CD14-positive monocyte (primary cell): ENCODE measurements at regions not wholly inside any gene's neighbourhood (a gene's known extent, or its start where the extent isn't known, plus 50 kb on each side); places are given as distances from the start of the nearest gene placed in this dataset.

Experiments
- DNase-seq, 3 donors: peaks; one replicate each; pipeline ENCODE4 v3.0.0-alpha.2; 2011 to 2022
- H2AFZ ChIP-seq: 2 replicates; pipeline ENCODE4 v1.6.0; 2012; ENCODE audit warnings: mild to moderate bottlenecking, low read depth, low read length, inconsistent platforms; ENCODE audit not compliant: insufficient read depth, poor library complexity, severe bottlenecking
- H3K27ac ChIP-seq, 2 donors: 1 replicate in 1 of 2; 2 replicates in 1 of 2; pipeline ENCODE4 v1.5.1; 2012 to 2013; ENCODE audit warnings: low read length in 2 of 2, control low read depth in 1 of 2, inconsistent platforms in 1 of 2, low read depth in 1 of 2, mild to moderate bottlenecking in 1 of 2
- H3K27me3 ChIP-seq, 2 donors: one replicate each; pipeline versions ENCODE4 v1.6.0 to v1.6.1; 2011 to 2013; ENCODE audit warnings: low read length in 2 of 2; ENCODE audit not compliant: control insufficient read depth in 2 of 2, insufficient read depth in 2 of 2
- H3K36me3 ChIP-seq, 2 donors: replicated peaks in 1 of 2; 1 replicate in 1 of 2; 2 replicates in 1 of 2; pipeline versions ENCODE4 v1.5.1 to v1.6.1; 2012 to 2013; ENCODE audit warnings: low read length in 2 of 2, control low read depth in 1 of 2, inconsistent platforms in 1 of 2, mild to moderate bottlenecking in 1 of 2; ENCODE audit not compliant: insufficient read depth in 2 of 2, control insufficient read depth in 1 of 2
- H3K4me1 ChIP-seq, 2 donors: 1 replicate in 1 of 2; 2 replicates in 1 of 2; pipeline versions ENCODE4 v1.5.1 to v1.6.1; 2012 to 2013; ENCODE audit warnings: low read length in 2 of 2, control low read depth in 1 of 2, inconsistent platforms in 1 of 2, mild to moderate bottlenecking in 1 of 2, moderate library complexity in 1 of 2; ENCODE audit not compliant: insufficient read depth in 2 of 2, control insufficient read depth in 1 of 2
- H3K4me2 ChIP-seq: replicated peaks from 2 replicates; pipeline ENCODE3; 2012; ENCODE audit warnings: low read length, moderate library complexity, mild to moderate bottlenecking; ENCODE audit not compliant: poor library complexity, severe bottlenecking; ENCODE audit errors: extremely low read depth
- H3K4me3 ChIP-seq, 3 experiments: fragments of 200-600 bp in 1 of 3; sonication (generic) in 1 of 3; replicated peaks in 1 of 3; 1 replicate in 2 of 3; 2 replicates in 1 of 3; pipeline ENCODE4 v1.5.1; 2011 to 2013; ENCODE audit warnings: low read length in 3 of 3, mild to moderate bottlenecking in 3 of 3, control low read depth in 2 of 3, low read depth in 2 of 3, inconsistent platforms in 1 of 3, moderate library complexity in 1 of 3
- H3K79me2 ChIP-seq: 2 replicates; pipeline ENCODE4 v1.6.0; 2012; ENCODE audit warnings: mild to moderate bottlenecking, control low read depth, inconsistent platforms, low read length, moderate library complexity; ENCODE audit not compliant: insufficient read depth
- H3K9ac ChIP-seq: 2 replicates; pipeline ENCODE4 v1.6.0; 2017; ENCODE audit warnings: low read length, mild to moderate bottlenecking; ENCODE audit not compliant: insufficient read depth, poor library complexity, severe bottlenecking
- H3K9me3 ChIP-seq, 2 donors: replicated peaks in 1 of 2; 1 replicate in 1 of 2; 2 replicates in 1 of 2; pipeline versions ENCODE4 v1.5.1 to v1.6.1; 2012 to 2013; ENCODE audit warnings: low read length in 2 of 2, control low read depth in 1 of 2; ENCODE audit not compliant: control insufficient read depth in 1 of 2, insufficient read depth in 1 of 2
- H4K20me1 ChIP-seq: 2 replicates; pipeline ENCODE4 v1.6.0; 2012; ENCODE audit warnings: mild to moderate bottlenecking, low read length, control low read depth, moderate library complexity; ENCODE audit not compliant: insufficient read depth
- H3K27ac Mint-ChIP-seq, 7 donors: one replicate each; pipeline ENCODE4 v1.8.0; 2020; ENCODE audit warnings: mild to moderate bottlenecking in 7 of 7, mixed read lengths in 7 of 7, moderate library complexity in 6 of 7, inconsistent platforms in 2 of 7
- H3K27me3 Mint-ChIP-seq, 3 donors: one replicate each; pipeline ENCODE4 v1.8.0; 2021 to 2022; ENCODE audit warnings: low read depth in 3 of 3, mild to moderate bottlenecking in 3 of 3, mixed read lengths in 3 of 3, moderate library complexity in 3 of 3, inconsistent platforms in 1 of 3
- H3K36me3 Mint-ChIP-seq, 2 donors: one replicate each; pipeline ENCODE4 v1.8.0; 2020; ENCODE audit warnings: mixed read lengths in 2 of 2, inconsistent platforms in 1 of 2, mild to moderate bottlenecking in 1 of 2
- H3K4me1 Mint-ChIP-seq: one replicate; pipeline ENCODE4 v1.8.0; 2020; ENCODE audit warnings: mild to moderate bottlenecking, mixed read lengths
- H3K4me3 Mint-ChIP-seq, 2 donors: one replicate each; pipeline ENCODE4 v1.8.0; 2020; ENCODE audit warnings: mild to moderate bottlenecking in 2 of 2, mixed read lengths in 2 of 2, moderate library complexity in 1 of 2
- H3K9me3 Mint-ChIP-seq, 7 donors: one replicate each; pipeline ENCODE4 v1.8.0; 2020 to 2022; ENCODE audit warnings: mixed read lengths in 7 of 7, mild to moderate bottlenecking in 6 of 7, moderate library complexity in 6 of 7, inconsistent platforms in 2 of 7
- CTCF ChIP-seq: fragments of 200-600 bp; IDR thresholded peaks from one replicate; pipeline ENCODE4 v1.8.0; 2022; ENCODE audit warnings: antibody characterized with exemption, mild to moderate bottlenecking
- WGBS: methylation state at CpG from one replicate; pipeline ENCODE4 v1.1.5; 2013; ENCODE audit warnings: missing lambda C conversion rate; ENCODE audit not compliant: insufficient coverage; 5-methylcytosine and 5-hydroxymethylcytosine counted together
- intact Hi-C, 2 donors: fragments of 100-400 bp; cut with micrococcal nuclease; formaldehyde crosslinking; loops; one replicate each; pipeline versions ENCODE4 v1.15.0 to v1.15.1; 2023

GRCh38 chr3:75014008-75014407 is 399.5 kb upstream of the CNTN3 start:
- H3K4me1 Mint-ChIP-seq, result no peaks in the 10 kb centered on the region
- no peak overlapping the region for H3K4me3 ChIP-seq
- intact Hi-C loops, result no loop called here
- no peak overlapping the region for H3K4me3 Mint-ChIP-seq
- no peak overlapping the region for H2AFZ ChIP-seq
- no peaks in the 10 kb centered on the region for H3K9me3 ChIP-seq
- H3K27me3 ChIP-seq, result no peaks in the 10 kb centered on the region
- no peak overlapping the region for H3K27ac ChIP-seq
- H3K27ac Mint-ChIP-seq, result no peak overlapping the region
- no peak overlapping the region for H3K9ac ChIP-seq
- H3K36me3 Mint-ChIP-seq, result no peaks in the 10 kb centered on the region
- no peak overlapping the region for H3K4me2 ChIP-seq
- no peaks in the 10 kb centered on the region for H3K36me3 ChIP-seq
- no peaks in the 10 kb centered on the region for H3K4me1 ChIP-seq
- no CpG with 5 or more reads among the region's 1 CpG for WGBS
- no peaks in the 10 kb centered on the region for H3K79me2 ChIP-seq
- H4K20me1 ChIP-seq, result no peaks in the 10 kb centered on the region
- DNase-seq, result no peak
- TF ChIP-seq CTCF, result no peak
- H3K27me3 Mint-ChIP-seq, result peaks cover 0 to 2% (median 0%) of the 10 kb centered on the region in 3 donors
- H3K9me3 Mint-ChIP-seq, result peaks cover 0 to 2% (median 0%) of the 10 kb centered on the region in 7 donors

- no peak overlapping the region for H3K4me2 ChIP-seq
- no CpG with 5 or more reads among the region's 2 CpGs for WGBS
Measured at GRCh38 chr3:75015280-75015679, 400.8 kb upstream of the CNTN3 start.

More at GRCh38 chr3:75015280-75015679, 400.8 kb upstream of the CNTN3 start:
- no peak for DNase-seq
- no peak for TF ChIP-seq CTCF
- Mint-ChIP-seq H3K27ac (no peak overlapping the region), H3K27me3 (peaks cover 0 to 2% (median 0%) of the 10 kb centered on the region in 3 donors), H3K36me3 (no peaks in the 10 kb centered on the region), H3K4me1 (no peaks in the 10 kb centered on the region), H3K4me3 (no peak overlapping the region), H3K9me3 (peaks cover 0 to 1% (median 0%) of the 10 kb centered on the region in 7 donors)
- H3K4me1 ChIP-seq, result no peaks in the 10 kb centered on the region
- intact Hi-C loops, result no loop called here
- no peak overlapping the region for H3K27ac ChIP-seq
- no peak overlapping the region for H3K9ac ChIP-seq
- no peaks in the 10 kb centered on the region for H3K9me3 ChIP-seq
- H3K36me3 ChIP-seq, result no peaks in the 10 kb centered on the region
- no peak overlapping the region for H3K4me3 ChIP-seq
- H4K20me1 ChIP-seq, result no peaks in the 10 kb centered on the region
- H3K27me3 ChIP-seq, result no peaks in the 10 kb centered on the region
- no peak overlapping the region for H2AFZ ChIP-seq
- no peaks in the 10 kb centered on the region for H3K79me2 ChIP-seq
